GM23248 (cell line): ENCODE measurements at regions not wholly inside any gene's neighbourhood (a gene's known extent, or its start where the extent isn't known, plus 50 kb on each side); places are given as distances from the start of the nearest gene placed in this dataset.
"Not testable (repeated sequence)": the region's sequence is repeated elsewhere in the genome, so short reads cannot be mapped to it uniquely, and the experiment has no call there.

ENCODE experiments used
- EZH2 ChIP-seq: fragments of 200-600 bp; sonication (generic); IDR thresholded peaks from 2 replicates; pipeline ENCODE4 v1.6.1; 2018; ENCODE audit warnings: antibody characterized with exemption, mild to moderate bottlenecking; ENCODE audit not compliant: insufficient read depth, poor library complexity, severe bottlenecking
- EZH2phosphoT487 ChIP-seq: fragments of 200-600 bp; sonication (generic); IDR thresholded peaks from 2 replicates; pipeline ENCODE4 v1.6.1; 2018; ENCODE audit warnings: antibody characterized with exemption, moderate library complexity, mild to moderate bottlenecking, low read depth; ENCODE audit not compliant: insufficient read depth

DNA sequence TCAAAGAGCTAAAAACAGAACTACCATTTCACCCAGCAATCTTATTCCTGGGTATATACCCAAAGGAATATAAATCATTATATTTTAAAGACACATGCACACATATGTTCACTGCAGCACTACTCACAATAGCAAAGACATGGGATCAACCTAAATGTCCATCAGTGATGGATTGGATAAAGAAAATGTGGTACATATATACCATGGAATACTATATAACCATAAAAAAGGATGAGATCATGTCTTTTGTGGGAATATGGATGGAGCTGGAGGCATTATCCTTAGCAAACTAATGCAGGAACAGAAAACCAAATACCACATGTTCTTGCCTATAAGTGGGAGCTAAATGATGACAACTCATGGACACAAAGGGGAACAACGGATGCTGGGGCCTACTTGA lies 205.1 kb downstream of the EBLN2 start:
- TF ChIP-seq EZH2, EZH2phosphoT487: not testable (repeated sequence)
